Vagina (tissue), 2 donors: ENCODE measurements at regions not wholly inside any gene's neighbourhood (a gene's known extent, or its start where the extent isn't known, plus 50 kb on each side); places are given as distances from the start of the nearest gene placed in this dataset.

Experiments used
- POLR2A ChIP-seq, 2 donors: fragments of 450-650 bp; IDR thresholded peaks; one replicate each; pipeline ENCODE4 v1.6.1; 2017; ENCODE audit warnings: antibody characterized with exemption in 2 of 2, mild to moderate bottlenecking in 2 of 2, moderate library complexity in 2 of 2
- POLR2AphosphoS5 ChIP-seq, 2 donors: sonication (generic); formaldehyde crosslinking; IDR thresholded peaks; one replicate each; pipeline ENCODE4 v1.9.0; 2017; ENCODE audit warnings: antibody characterized with exemption in 2 of 2, mild to moderate bottlenecking in 2 of 2, low read depth in 1 of 2; ENCODE audit not compliant: insufficient read depth in 1 of 2

DNA sequence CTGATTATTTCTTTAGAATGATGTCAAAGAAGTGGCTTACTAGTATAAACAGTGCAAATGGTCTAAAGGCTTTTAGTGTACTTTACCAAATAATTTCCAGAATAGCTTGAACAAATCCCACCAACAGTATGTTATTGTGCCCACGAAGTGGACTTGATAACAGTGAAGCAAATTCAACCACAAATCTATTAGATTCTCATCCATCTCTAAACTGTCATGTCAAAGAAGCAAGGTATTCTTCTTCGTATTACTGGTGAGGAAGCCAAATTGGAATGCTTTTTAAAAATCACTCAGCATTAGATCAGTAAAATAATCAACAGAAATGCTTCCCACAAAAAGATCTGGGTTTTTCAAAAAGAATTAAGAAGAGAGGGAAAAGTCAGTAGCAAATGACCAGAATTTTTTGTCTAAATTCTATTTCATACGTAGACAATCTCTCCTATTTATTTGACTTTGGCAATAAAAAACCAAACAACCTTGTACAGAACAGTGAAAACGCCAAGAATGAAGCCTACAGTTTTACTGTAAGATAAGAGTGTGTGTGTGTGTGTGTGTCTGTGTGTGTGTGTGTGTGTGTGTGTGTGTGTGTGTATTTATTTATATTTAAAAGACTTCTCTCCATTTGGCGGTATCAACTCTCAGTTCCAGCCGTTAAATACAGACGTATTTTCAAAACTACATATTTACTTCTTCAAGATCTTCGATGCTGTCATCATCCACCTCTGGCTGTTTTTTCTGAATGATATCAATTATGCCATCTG is 114.6 kb downstream of the CYB561 start:
- TF ChIP-seq POLR2A (IDR thresholded peaks at IDR 0.05) (no peak), POLR2AphosphoS5 (IDR thresholded peaks at IDR 0.05; ENCODE audit: insufficient read depth in 1 of 2, low read depth in 1 of 2) (no peak)
